ENCODE measurements at regions not wholly inside any gene's neighbourhood (a gene's known extent, or its start where the extent isn't known, plus 50 kb on each side); places are given as distances from the start of the nearest gene placed in this dataset.

GRCh38 chr15:87211547-87211946 lies 1045.0 kb downstream of the NTRK3 start:
- no peak for TF ChIP-seq CTCF (IDR thresholded peaks at IDR 0.05; ENCODE audit: low read depth, low read length)
- TF ChIP-seq EZH2phosphoT487 (IDR thresholded peaks at IDR 0.05; ENCODE audit: low read depth): no peak
